IMR-90 (cell line): ENCODE measurements at regions not wholly inside any gene's neighbourhood (a gene's known extent, or its start where the extent isn't known, plus 50 kb on each side); places are given as distances from the start of the nearest gene placed in this dataset.

Experiments
- ATAC-seq: fragments of 200-7000 bp; cut with Tn5 transposase; 2 replicates; pipeline ENCODE4 v1.9.1; 2020; ENCODE audit warnings: low read depth, mild to moderate bottlenecking, moderate library complexity
- BruUV-seq: library from RNA; stranded (reverse); fragments of 400-500 nt; replicated peaks from 2 replicates; lab custom pipeline; 2021; lab: Mats Ljungman, UMichigan
- CTCF ChIA-PET: fragments of 300-600 bp; formaldehyde crosslinking; extraction: SDS; loops from one replicate; lab custom pipeline; 2021; ENCODE audit warnings: antibody characterized with exemption; lab: Yijun Ruan, JAX
- POLR2A ChIA-PET: fragments of 300-600 bp; sonication (Branson Sonifier 250); formaldehyde crosslinking; loops from one replicate; lab custom pipeline; 2022; ENCODE audit warnings: antibody characterized with exemption; ENCODE audit not compliant: unreplicated experiment; lab: Charles Lee
- DNase-seq: peaks from one replicate; pipeline ENCODE4 v3.0.0; 2013
- H2AFZ ChIP-seq: replicated peaks from 2 replicates; pipeline ENCODE3; 2013; ENCODE audit warnings: low read length, mild to moderate bottlenecking; ENCODE audit not compliant: poor library complexity
- H2AK5ac ChIP-seq: 2 replicates; pipeline ENCODE4 v1.6.1; 2013; ENCODE audit warnings: low read depth, low read length, inconsistent platforms
- H2AK9ac ChIP-seq: replicated peaks from 2 replicates; pipeline ENCODE3; 2013; ENCODE audit warnings: mild to moderate bottlenecking, low read depth, low read length, moderate library complexity; ENCODE audit not compliant: poor library complexity
- H2BK120ac ChIP-seq: 2 replicates; pipeline ENCODE4 v1.6.1; 2013; ENCODE audit warnings: low read depth, low read length, inconsistent platforms
- H2BK15ac ChIP-seq: 3 replicates; pipeline ENCODE4 v1.6.1; 2013; ENCODE audit warnings: low read depth, low read length, inconsistent platforms
- H2BK20ac ChIP-seq: 2 replicates; pipeline ENCODE4 v1.6.1; 2013; ENCODE audit warnings: low read depth, mild to moderate bottlenecking, inconsistent platforms, low read length, moderate library complexity
- H2BK5ac ChIP-seq: 2 replicates; pipeline ENCODE4 v1.6.1; 2013; ENCODE audit warnings: mild to moderate bottlenecking, low read depth, low read length, inconsistent platforms; ENCODE audit not compliant: poor library complexity, severe bottlenecking
- H3K14ac ChIP-seq: replicated peaks from 2 replicates; pipeline ENCODE4 v1.6.1; 2013; ENCODE audit warnings: low read depth, low read length, inconsistent platforms
- H3K18ac ChIP-seq: 2 replicates; pipeline ENCODE4 v1.6.1; 2013; ENCODE audit warnings: low read depth, low read length, control low read depth
- H3K23ac ChIP-seq: 2 replicates; pipeline ENCODE4 v1.6.1; 2013; ENCODE audit warnings: low read depth, low read length, inconsistent platforms
- H3K27ac ChIP-seq: 2 replicates; pipeline ENCODE4 v1.5.1; 2013; ENCODE audit warnings: mild to moderate bottlenecking, control low read depth, low read length; ENCODE audit not compliant: insufficient read depth
- H3K27me3 ChIP-seq: 2 replicates; pipeline ENCODE4 v1.6.1; 2013; ENCODE audit warnings: low read length; ENCODE audit not compliant: control insufficient read depth, insufficient read depth
- H3K36me3 ChIP-seq: 2 replicates; pipeline ENCODE4 v1.6.1; 2013; ENCODE audit warnings: low read length, mixed read lengths; ENCODE audit not compliant: control insufficient read depth, insufficient read depth
- H3K4ac ChIP-seq: 2 replicates; pipeline ENCODE4 v1.6.1; 2013; ENCODE audit warnings: low read depth, low read length, inconsistent platforms
- H3K4me1 ChIP-seq: 2 replicates; pipeline ENCODE4 v1.6.1; 2013; ENCODE audit warnings: low read length, mixed read lengths; ENCODE audit not compliant: control insufficient read depth, insufficient read depth
- H3K4me2 ChIP-seq: 2 replicates; pipeline ENCODE4 v1.6.1; 2013; ENCODE audit warnings: low read depth, mild to moderate bottlenecking, control low read depth, low read length, moderate library complexity
- H3K4me3 ChIP-seq: 2 replicates; pipeline ENCODE4 v1.5.1; 2013; ENCODE audit warnings: low read depth, mild to moderate bottlenecking, control low read depth, low read length, moderate library complexity; ENCODE audit not compliant: insufficient read depth
- H3K56ac ChIP-seq: 2 replicates; pipeline ENCODE4 v1.6.1; 2013; ENCODE audit warnings: low read length, inconsistent platforms; ENCODE audit not compliant: insufficient read depth; ENCODE audit errors: extremely low read depth
- H3K79me1 ChIP-seq, 2 experiments: 2 replicates each; pipeline ENCODE4 v1.6.1; 2013; ENCODE audit warnings: low read length in 2 of 2, inconsistent platforms in 1 of 2, low read depth in 1 of 2
- H3K9ac ChIP-seq: 2 replicates; pipeline ENCODE4 v1.6.1; 2013; ENCODE audit warnings: low read depth, low read length, control low read depth
- H3K9me1 ChIP-seq: 2 replicates; pipeline ENCODE4 v1.6.1; 2013; ENCODE audit warnings: low read length, inconsistent platforms; ENCODE audit not compliant: insufficient read depth
- H3K9me3 ChIP-seq: 2 replicates; pipeline ENCODE4 v1.6.1; 2013; ENCODE audit warnings: low read length; ENCODE audit not compliant: control insufficient read depth, insufficient read depth
- H4K20me1 ChIP-seq: 2 replicates; pipeline ENCODE4 v1.6.1; 2013; ENCODE audit warnings: low read length, inconsistent platforms; ENCODE audit not compliant: insufficient read depth
- H4K5ac ChIP-seq: 2 replicates; pipeline ENCODE4 v1.6.1; 2013; ENCODE audit warnings: mild to moderate bottlenecking, low read depth, low read length, control low read depth
- H4K8ac ChIP-seq, 2 experiments: 2 replicates each; pipeline ENCODE4 v1.6.1; 2013; ENCODE audit warnings: low read depth in 2 of 2, low read length in 2 of 2, control low read depth in 1 of 2, inconsistent platforms in 1 of 2
- H4K91ac ChIP-seq: 2 replicates; pipeline ENCODE4 v1.6.1; 2013; ENCODE audit warnings: low read depth, low read length, inconsistent platforms; ENCODE audit not compliant: insufficient read depth
- CHD1 ChIP-seq: IDR thresholded peaks from 2 replicates; pipeline ENCODE4 v1.6.1; 2012; ENCODE audit warnings: low read depth, low read length, improper control_type of control experiment
- RCOR1 ChIP-seq: IDR thresholded peaks from 2 replicates; pipeline ENCODE4 v1.6.1; 2012; ENCODE audit warnings: mild to moderate bottlenecking, low read length, improper control_type of control experiment; ENCODE audit not compliant: insufficient replicate concordance
- SMC3 ChIP-seq: fragments of 150-350 bp; IDR thresholded peaks from 2 replicates; pipeline ENCODE4 v1.6.1; 2016; ENCODE audit warnings: low read depth, mild to moderate bottlenecking, antibody characterized with exemption, low read length, moderate library complexity
- WGBS, 2 experiments: methylation state at CpG; one replicate each; pipeline versions ENCODE4 v1.1.5 to v1.1.7; 2013; ENCODE audit warnings: missing lambda C conversion rate in 2 of 2; ENCODE audit not compliant: insufficient read length in 1 of 2; ENCODE audit errors: extremely low coverage in 2 of 2; 5-methylcytosine and 5-hydroxymethylcytosine counted together
- dilution Hi-C: fragments of 300-500 bp; cut with HindIII; formaldehyde crosslinking; loops from one replicate; pipeline ENCODE4 v1.14.3; 2018; ENCODE audit warnings: low sequenced_read_pairs; ENCODE audit not compliant: unreplicated experiment
- in situ Hi-C: fragments of 300-500 bp; cut with MboI; formaldehyde crosslinking; loops from 3 replicates; pipeline ENCODE4 v1.14.3; 2019; ENCODE audit warnings: low sequenced_read_pairs, inconsistent platforms, mixed read lengths
- intact Hi-C: fragments of 100-400 bp; cut with micrococcal nuclease; formaldehyde crosslinking; loops from 2 replicates; pipeline ENCODE4 v1.10.0; 2022

DNA sequence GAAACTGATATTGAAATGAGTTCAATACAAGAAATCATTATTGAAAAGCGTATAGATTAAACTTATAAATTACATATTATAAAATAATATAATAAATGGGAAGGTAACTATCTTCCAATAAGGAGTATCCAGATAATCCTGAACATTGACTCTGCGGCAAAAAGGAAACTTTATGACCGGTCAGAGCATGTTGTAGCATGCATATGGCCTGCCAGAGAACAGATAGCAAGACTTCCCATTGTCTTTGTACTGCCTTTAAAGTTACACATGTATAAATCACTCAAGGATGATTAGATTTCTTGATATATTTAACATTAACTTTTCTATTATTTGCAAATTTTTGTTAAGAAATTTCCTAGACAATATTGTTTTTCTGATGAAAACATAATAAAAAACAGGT, 56.2 kb upstream of the ETV1 start:
- H3K27me3 ChIP-seq: no peaks in the 10 kb centered on the region
- CTCF ChIA-PET: no interaction called here
- no peaks in the 10 kb centered on the region for H3K9me3 ChIP-seq
- no peaks in the 10 kb centered on the region for H3K9me1 ChIP-seq
- DNase-seq (no peak), ATAC-seq (no peak)
- no peak overlapping the region for H3K27ac ChIP-seq
- no peak overlapping the region for H2BK120ac ChIP-seq
- H3K56ac ChIP-seq: no peak overlapping the region
- WGBS, 2 experiments: no CpG with 5 or more reads among the region's 3 CpGs
- H3K4ac ChIP-seq: no peak overlapping the region
- H2AFZ ChIP-seq: no peak overlapping the region
- H3K79me1 ChIP-seq: no peaks in the 10 kb centered on the region
- H2BK15ac ChIP-seq: no peak overlapping the region
- POLR2A ChIA-PET: no interaction called here
- H2BK20ac ChIP-seq: no peak overlapping the region
- no peak overlapping the region for H2BK5ac ChIP-seq
- H3K36me3 ChIP-seq: no peaks in the 10 kb centered on the region
- no peak overlapping the region for H3K14ac ChIP-seq
- H3K23ac ChIP-seq: no peak overlapping the region
- H3K9ac ChIP-seq: no peak overlapping the region
- H2AK5ac ChIP-seq: no peak overlapping the region
- TF ChIP-seq CHD1: no peak
- no peak for TF ChIP-seq SMC3
- TF ChIP-seq RCOR1: no peak
- no peak overlapping the region for H4K5ac ChIP-seq
- dilution Hi-C loops (no loop called here), intact Hi-C loops (no loop called here), in situ Hi-C loops (no loop called here)
- no peak overlapping the region for H4K8ac ChIP-seq
- H3K4me1 ChIP-seq: no peaks in the 10 kb centered on the region
- no peak overlapping the region for H3K18ac ChIP-seq
- no TSS peak for BruUV-seq
- H3K4me3 ChIP-seq: no peak overlapping the region
- H4K91ac ChIP-seq: no peak overlapping the region
- H4K20me1 ChIP-seq: no peaks in the 10 kb centered on the region
- no peak overlapping the region for H2AK9ac ChIP-seq
- H3K4me2 ChIP-seq: no peak overlapping the region
